ENCODE measurements at regions not wholly inside any gene's neighbourhood (a gene's known extent, or its start where the extent isn't known, plus 50 kb on each side); places are given as distances from the start of the nearest gene placed in this dataset.

DNA sequence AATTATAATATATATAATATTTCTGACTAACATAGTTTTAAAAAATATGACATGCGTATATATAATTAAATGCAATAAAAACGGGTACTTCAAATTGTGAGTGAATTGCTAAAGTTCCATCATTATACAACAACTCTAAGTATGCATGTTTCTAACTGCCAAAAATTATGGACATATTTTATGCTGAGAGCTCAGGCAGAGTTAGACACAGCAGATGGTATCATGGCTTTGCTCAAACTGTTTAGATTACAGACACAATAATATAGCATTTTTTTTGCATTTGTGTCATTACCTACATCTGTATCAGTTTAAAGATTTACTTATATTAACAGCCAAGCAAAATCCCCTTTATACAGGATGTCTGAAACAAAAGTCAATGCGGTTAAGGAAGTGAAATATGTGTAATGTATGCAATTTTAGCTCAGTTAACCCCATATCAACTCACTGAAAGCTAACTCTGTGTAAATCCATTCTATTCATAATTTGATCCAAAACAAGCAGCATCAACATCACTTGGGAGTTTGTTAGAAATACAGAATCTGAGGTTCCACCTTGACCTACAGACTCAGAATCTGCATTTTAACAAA is 119.1 kb upstream of the CNKSR2 start:
- no TSS peak for BruUV-seq (replicated peaks)
- no peak overlapping the region for H3K56ac ChIP-seq (ENCODE audit: extremely low read depth, insufficient read depth, low read length)
- no peak overlapping the region for H3K4me3 ChIP-seq (ENCODE audit: insufficient read depth, low read depth, low read length)
- H2BK5ac ChIP-seq (ENCODE audit: low read depth, low read length, poor library complexity, severe bottlenecking), result no peak overlapping the region
- POLR2A ChIA-PET (ENCODE audit: unreplicated experiment), result no interaction called here
- no peak overlapping the region for H3K23ac ChIP-seq (ENCODE audit: low read depth, low read length)
- no peak overlapping the region for H2BK20ac ChIP-seq (ENCODE audit: low read depth, low read length)
- no peak overlapping the region for H3K9ac ChIP-seq (ENCODE audit: low read depth, low read length)
- H3K9me1 ChIP-seq (ENCODE audit: insufficient read depth, low read length), result no peaks in the 10 kb centered on the region
- H3K4me1 ChIP-seq (ENCODE audit: control insufficient read depth, insufficient read depth, low read length), result no peaks in the 10 kb centered on the region
- no peak overlapping the region for H2BK15ac ChIP-seq (ENCODE audit: low read depth, low read length)
- no peak overlapping the region for H2AFZ ChIP-seq (replicated peaks; ENCODE audit: low read length, poor library complexity)
- DNase-seq (no peak), ATAC-seq (ENCODE audit: low read depth) (no peak)
- TF ChIP-seq MXI1 (IDR thresholded peaks at IDR 0.05; ENCODE audit: borderline replicate concordance, low read depth, low read length), result no peak
- no peak for TF ChIP-seq CHD1 (IDR thresholded peaks at IDR 0.05; ENCODE audit: low read depth, low read length)
- TF ChIP-seq MAFK (IDR thresholded peaks at IDR 0.05; ENCODE audit: low read depth, low read length), result no peak
- TF ChIP-seq MAZ (IDR thresholded peaks at IDR 0.05; ENCODE audit: borderline replicate concordance, low read depth, low read length), result no peak
- TF ChIP-seq, protein P1, sequence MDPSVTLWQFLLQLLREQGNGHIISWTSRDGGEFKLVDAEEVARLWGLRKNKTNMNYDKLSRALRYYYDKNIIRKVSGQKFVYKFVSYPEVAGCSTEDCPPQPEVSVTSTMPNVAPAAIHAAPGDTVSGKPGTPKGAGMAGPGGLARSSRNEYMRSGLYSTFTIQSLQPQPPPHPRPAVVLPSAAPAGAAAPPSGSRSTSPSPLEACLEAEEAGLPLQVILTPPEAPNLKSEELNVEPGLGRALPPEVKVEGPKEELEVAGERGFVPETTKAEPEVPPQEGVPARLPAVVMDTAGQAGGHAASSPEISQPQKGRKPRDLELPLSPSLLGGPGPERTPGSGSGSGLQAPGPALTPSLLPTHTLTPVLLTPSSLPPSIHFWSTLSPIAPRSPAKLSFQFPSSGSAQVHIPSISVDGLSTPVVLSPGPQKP (IDR thresholded peaks at IDR 0.05; ENCODE audit: borderline replicate concordance, low read depth, low read length), result no peak
- TF ChIP-seq, protein P2, sequence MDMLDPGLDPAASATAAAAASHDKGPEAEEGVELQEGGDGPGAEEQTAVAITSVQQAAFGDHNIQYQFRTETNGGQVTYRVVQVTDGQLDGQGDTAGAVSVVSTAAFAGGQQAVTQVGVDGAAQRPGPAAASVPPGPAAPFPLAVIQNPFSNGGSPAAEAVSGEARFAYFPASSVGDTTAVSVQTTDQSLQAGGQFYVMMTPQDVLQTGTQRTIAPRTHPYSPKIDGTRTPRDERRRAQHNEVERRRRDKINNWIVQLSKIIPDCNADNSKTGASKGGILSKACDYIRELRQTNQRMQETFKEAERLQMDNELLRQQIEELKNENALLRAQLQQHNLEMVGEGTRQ (IDR thresholded peaks at IDR 0.05; ENCODE audit: low read depth, low read length), result no peak
- no peak for TF ChIP-seq FOS (IDR thresholded peaks at IDR 0.05; ENCODE audit: low read depth, low read length)
- no peak overlapping the region for H2AK9ac ChIP-seq (replicated peaks; ENCODE audit: low read depth, low read length, poor library complexity)
- no peak overlapping the region for H3K14ac ChIP-seq (replicated peaks; ENCODE audit: low read depth, low read length)
- no CpG with 5 or more reads among the region's 3 CpGs for WGBS, 2 experiments (ENCODE audit: extremely low coverage in 2 of 2, insufficient read length in 1 of 2)
- no peak overlapping the region for H3K4ac ChIP-seq (ENCODE audit: low read depth, low read length)
- H3K9me3 ChIP-seq (ENCODE audit: control insufficient read depth, insufficient read depth, low read length), result no peaks in the 10 kb centered on the region; the same call in 1 of the 2 replicates
- H4K8ac ChIP-seq (ENCODE audit: low read depth in 2 of 2, low read length in 2 of 2), result no peak overlapping the region
- H3K27ac ChIP-seq (ENCODE audit: insufficient read depth, low read length), result no peak overlapping the region
- H4K20me1 ChIP-seq (ENCODE audit: insufficient read depth, low read length), result no peaks in the 10 kb centered on the region
- no peak overlapping the region for H2BK120ac ChIP-seq (ENCODE audit: low read depth, low read length)
- in situ Hi-C loops (cut with MboI; ENCODE audit: low sequenced_read_pairs) (loop anchor here (25.0 kb wide), 1 partner anchor 93 kb away; no protein-coding TSS in a partner anchor), dilution Hi-C loops (cut with HindIII; ENCODE audit: low sequenced_read_pairs, unreplicated experiment) (no loop called here), intact Hi-C loops (cut with micrococcal nuclease) (no loop called here)
- H4K5ac ChIP-seq (ENCODE audit: low read depth, low read length), result no peak overlapping the region
- CTCF ChIA-PET, result no interaction called here
- H2AK5ac ChIP-seq (ENCODE audit: low read depth, low read length), result no peak overlapping the region
- no peak overlapping the region for H3K18ac ChIP-seq (ENCODE audit: low read depth, low read length)
- no peak overlapping the region for H3K4me2 ChIP-seq (ENCODE audit: low read depth, low read length)
- no peaks in the 10 kb centered on the region for H3K79me1 ChIP-seq (ENCODE audit: low read depth in 1 of 2, low read length in 2 of 2)
- no peaks in the 10 kb centered on the region for H3K36me3 ChIP-seq (ENCODE audit: control insufficient read depth, insufficient read depth, low read length)
- no peak overlapping the region for H4K91ac ChIP-seq (ENCODE audit: insufficient read depth, low read depth, low read length)
- no peaks in the 10 kb centered on the region for H3K27me3 ChIP-seq (ENCODE audit: control insufficient read depth, insufficient read depth, low read length)

Data from IMR-90 (cell line).